ENCODE measurements at regions not wholly inside any gene's neighbourhood (a gene's known extent, or its start where the extent isn't known, plus 50 kb on each side); places are given as distances from the start of the nearest gene placed in this dataset.
"Not testable (repeated sequence)": the region's sequence is repeated elsewhere in the genome, so short reads cannot be mapped to it uniquely, and the experiment has no call there.

DNA sequence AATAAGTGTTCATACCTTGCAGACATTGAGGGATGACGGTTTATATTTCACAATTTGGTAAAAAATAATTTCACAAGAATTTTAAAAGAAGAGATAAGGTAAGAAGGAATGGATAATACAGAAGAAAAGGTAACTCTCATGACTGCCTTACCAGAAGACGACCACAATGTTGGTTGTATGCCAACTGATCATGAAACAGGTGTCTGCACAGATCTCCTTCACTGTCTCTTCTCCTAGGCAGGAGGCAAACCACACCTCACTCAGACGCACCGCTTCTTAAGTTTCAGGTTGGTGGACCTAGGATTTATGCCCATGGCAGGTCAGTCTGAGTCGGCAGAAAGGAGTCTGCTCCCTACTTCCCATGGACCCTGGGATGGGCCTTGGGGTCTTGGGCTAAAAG is 177.2 kb downstream of the VSIG4 start:
- Mint-ChIP-seq H3K4me3 (no peak overlapping the region), H3K4me1 (ENCODE audit: low read depth) (peaks cover 38% of the 10 kb centered on the region), H3K36me3 (ENCODE audit: low read depth) (no peaks in the 10 kb centered on the region), H3K27ac (no peak overlapping the region), H3K27me3 (no peaks in the 10 kb centered on the region), H3K9me3 (no peaks in the 10 kb centered on the region)
- DNase-seq (no peak), ATAC-seq (no peak)
- TF ChIP-seq, protein P1, sequence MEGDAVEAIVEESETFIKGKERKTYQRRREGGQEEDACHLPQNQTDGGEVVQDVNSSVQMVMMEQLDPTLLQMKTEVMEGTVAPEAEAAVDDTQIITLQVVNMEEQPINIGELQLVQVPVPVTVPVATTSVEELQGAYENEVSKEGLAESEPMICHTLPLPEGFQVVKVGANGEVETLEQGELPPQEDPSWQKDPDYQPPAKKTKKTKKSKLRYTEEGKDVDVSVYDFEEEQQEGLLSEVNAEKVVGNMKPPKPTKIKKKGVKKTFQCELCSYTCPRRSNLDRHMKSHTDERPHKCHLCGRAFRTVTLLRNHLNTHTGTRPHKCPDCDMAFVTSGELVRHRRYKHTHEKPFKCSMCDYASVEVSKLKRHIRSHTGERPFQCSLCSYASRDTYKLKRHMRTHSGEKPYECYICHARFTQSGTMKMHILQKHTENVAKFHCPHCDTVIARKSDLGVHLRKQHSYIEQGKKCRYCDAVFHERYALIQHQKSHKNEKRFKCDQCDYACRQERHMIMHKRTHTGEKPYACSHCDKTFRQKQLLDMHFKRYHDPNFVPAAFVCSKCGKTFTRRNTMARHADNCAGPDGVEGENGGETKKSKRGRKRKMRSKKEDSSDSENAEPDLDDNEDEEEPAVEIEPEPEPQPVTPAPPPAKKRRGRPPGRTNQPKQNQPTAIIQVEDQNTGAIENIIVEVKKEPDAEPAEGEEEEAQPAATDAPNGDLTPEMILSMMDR (IDR thresholded peaks at IDR 0.05), result no peak
- CTCF ChIA-PET, result no interaction called here
- intact Hi-C loops (cut with micrococcal nuclease), result no loop called here
- POLR2A ChIA-PET, result no interaction called here

DNA sequence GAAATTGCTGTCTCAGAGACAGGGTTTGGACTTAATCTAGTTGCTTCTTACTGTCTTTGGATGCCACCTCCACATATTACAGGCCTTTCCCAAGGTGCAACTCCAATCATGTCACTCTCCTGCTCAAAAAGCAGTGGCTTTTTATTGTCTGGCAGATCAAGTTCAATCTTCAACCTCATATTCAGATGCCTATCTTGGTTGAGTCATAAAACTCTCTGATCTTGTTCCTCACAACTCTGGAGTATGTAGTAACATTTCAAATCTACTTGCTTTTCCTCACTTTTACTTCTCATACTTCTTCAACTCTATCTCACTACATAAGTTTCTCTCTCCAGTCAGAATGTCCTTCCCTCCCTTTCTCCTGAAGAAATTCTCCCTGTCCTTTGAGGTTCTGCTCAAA is 180.6 kb downstream of the VSIG4 start:
- no peak overlapping the region for H3K4me3 Mint-ChIP-seq
- TF ChIP-seq, protein P1 (IDR thresholded peaks at IDR 0.05), result no peak
- H3K27ac Mint-ChIP-seq, result no peak overlapping the region
- peaks cover under 1% of the 10 kb centered on the region for H3K36me3 Mint-ChIP-seq (ENCODE audit: low read depth)
- ATAC-seq (no peak), DNase-seq (no peak)
- CTCF ChIA-PET, result no interaction called here
- POLR2A ChIA-PET, result no interaction called here
- intact Hi-C loops (cut with micrococcal nuclease), result no loop called here
- peaks cover 5% of the 10 kb centered on the region for H3K9me3 Mint-ChIP-seq
- H3K4me1 Mint-ChIP-seq (ENCODE audit: low read depth), result peaks cover 27% of the 10 kb centered on the region
- no peaks in the 10 kb centered on the region for H3K27me3 Mint-ChIP-seq

DNA sequence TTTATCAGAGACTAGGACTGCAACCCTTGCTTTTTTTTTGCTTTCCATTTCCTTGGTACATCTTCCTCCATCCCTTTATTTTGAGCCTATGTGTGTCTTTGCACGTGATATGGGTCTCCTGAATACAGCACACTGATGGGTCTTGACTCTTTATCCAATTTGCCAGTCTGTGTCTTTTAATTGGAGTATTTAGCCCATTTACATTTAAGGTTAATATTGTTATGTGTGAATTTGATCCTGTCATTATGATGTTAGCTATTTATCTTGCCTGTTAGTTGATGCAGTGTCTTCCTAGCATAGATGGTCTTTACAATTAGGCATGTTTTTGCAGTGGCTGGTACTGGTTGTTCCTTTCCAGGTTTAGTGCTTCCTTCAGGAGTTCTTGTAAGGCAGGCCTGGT is 185.4 kb downstream of the VSIG4 start:
- DNase-seq; ATAC-seq; H3K27me3 Mint-ChIP-seq; POLR2A ChIA-PET; H3K36me3 Mint-ChIP-seq (ENCODE audit: low read depth); H3K4me1 Mint-ChIP-seq (ENCODE audit: low read depth); H3K4me3 Mint-ChIP-seq; intact Hi-C loops (cut with micrococcal nuclease); CTCF ChIA-PET; H3K27ac Mint-ChIP-seq: not testable (repeated sequence)
- H3K9me3 Mint-ChIP-seq, result peaks cover 12% of the 10 kb centered on the region

DNA sequence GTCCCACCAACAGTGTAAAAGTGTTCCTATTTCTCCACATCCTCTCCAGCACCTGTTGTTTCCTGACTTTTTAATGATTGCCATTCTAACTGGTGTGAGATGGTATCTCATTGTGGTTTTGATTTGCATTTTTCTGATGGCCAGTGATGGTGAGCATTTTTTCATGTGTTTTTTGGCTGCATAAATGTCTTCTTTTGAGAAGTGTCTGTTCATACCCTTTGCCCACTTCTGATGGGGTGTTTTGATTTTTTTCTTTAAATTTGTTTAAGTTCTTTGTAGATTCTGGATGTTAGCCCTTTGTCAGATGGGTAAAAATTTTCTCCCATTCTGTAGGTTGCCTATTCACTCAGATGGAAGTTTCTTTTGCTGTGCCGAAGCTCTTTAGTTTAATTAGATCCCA is 183.9 kb downstream of the MSN start:
- H3K4me1 Mint-ChIP-seq (ENCODE audit: low read depth); intact Hi-C loops (cut with micrococcal nuclease); H3K27ac Mint-ChIP-seq; H3K4me3 Mint-ChIP-seq; POLR2A ChIA-PET; ATAC-seq; CTCF ChIA-PET; H3K36me3 Mint-ChIP-seq (ENCODE audit: low read depth); DNase-seq; H3K27me3 Mint-ChIP-seq: not testable (repeated sequence)
- H3K9me3 Mint-ChIP-seq, result peaks cover 12% of the 10 kb centered on the region

DNA sequence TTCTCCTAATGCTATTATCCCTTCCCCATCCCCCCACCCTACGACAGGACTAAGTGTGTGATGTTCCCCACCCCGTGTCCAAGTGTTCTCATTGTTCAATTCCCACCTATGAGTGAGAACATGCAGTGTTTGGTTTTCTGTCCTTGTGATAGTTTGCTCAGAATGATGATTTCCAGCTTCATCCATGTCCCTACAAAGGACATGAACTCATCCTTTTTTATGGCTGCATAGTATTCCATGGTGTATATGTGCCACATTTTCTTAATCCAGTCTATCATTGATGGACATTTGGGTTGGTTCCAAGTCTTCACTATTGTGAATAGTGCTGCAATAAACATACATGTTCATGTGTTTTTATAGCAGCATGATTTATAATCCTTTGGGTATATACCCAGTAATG is 183.4 kb downstream of the MSN start:
- CTCF ChIA-PET; H3K36me3 Mint-ChIP-seq (ENCODE audit: low read depth); H3K27me3 Mint-ChIP-seq; ATAC-seq; H3K4me1 Mint-ChIP-seq (ENCODE audit: low read depth); DNase-seq; POLR2A ChIA-PET; intact Hi-C loops (cut with micrococcal nuclease); H3K27ac Mint-ChIP-seq; H3K4me3 Mint-ChIP-seq: not testable (repeated sequence)
- peaks cover 12% of the 10 kb centered on the region for H3K9me3 Mint-ChIP-seq

DNA sequence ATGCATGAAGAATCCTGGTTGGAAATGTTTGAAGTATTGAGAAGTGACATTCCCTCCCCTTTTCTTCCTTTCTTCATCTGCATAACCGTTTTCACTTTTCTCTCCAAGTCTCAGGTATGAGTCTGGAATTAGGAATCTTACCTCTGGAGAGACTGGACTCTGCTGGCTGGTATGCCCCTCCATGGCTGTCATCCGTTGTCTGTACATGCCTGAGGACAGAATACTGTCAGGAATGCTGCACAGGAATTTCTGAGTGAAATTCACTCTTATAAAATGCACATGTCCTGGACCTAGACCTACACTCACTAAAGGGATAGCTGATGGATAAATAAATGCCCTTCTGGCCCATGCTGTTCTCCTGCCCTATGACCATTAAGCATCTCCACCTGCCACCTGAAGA is 179.5 kb downstream of the MSN start:
- no peak overlapping the region for H3K4me3 Mint-ChIP-seq
- intact Hi-C loops (cut with micrococcal nuclease), result no loop called here
- ChIA-PET CTCF (no interaction called here), POLR2A (no interaction called here)
- no peak for DNase-seq
- no peak for ATAC-seq
- TF ChIP-seq, protein P1 (IDR thresholded peaks at IDR 0.05), result no peak
- no peak overlapping the region for H3K27ac Mint-ChIP-seq
- H3K27me3 Mint-ChIP-seq, result no peaks in the 10 kb centered on the region
- no peaks in the 10 kb centered on the region for H3K36me3 Mint-ChIP-seq (ENCODE audit: low read depth)
- no peaks in the 10 kb centered on the region for H3K4me1 Mint-ChIP-seq (ENCODE audit: low read depth)
- H3K9me3 Mint-ChIP-seq, result no peaks in the 10 kb centered on the region

DNA sequence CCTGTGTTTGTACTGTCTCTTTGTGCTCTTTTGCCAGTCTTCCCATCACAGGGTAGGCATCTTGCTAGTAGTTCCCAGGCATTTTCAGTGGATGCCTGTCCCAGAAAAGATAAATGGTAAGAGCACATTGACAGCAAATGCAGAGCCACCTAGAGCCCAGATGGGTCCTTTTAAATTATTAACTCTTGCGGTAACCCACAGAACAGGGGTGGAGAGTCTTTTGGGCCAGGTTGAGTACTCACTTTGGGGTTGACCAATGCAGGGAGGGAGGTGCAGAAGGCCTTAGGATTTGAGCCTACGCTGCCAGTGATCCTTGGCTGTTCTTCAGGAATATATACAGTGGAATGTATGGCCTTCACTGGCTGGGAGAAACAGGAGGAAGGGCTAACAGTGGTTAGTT is 173.8 kb downstream of the MSN start:
- intact Hi-C loops (cut with micrococcal nuclease), result no loop called here

More for the DNA sequence above, 173.8 kb downstream of the MSN start:
- POLR2A ChIA-PET, result no interaction called here
- Mint-ChIP-seq H3K36me3 (ENCODE audit: low read depth) (no peaks in the 10 kb centered on the region), H3K27me3 (no peaks in the 10 kb centered on the region), H3K4me1 (ENCODE audit: low read depth) (peaks cover 6% of the 10 kb centered on the region), H3K27ac (no peak overlapping the region), H3K9me3 (no peaks in the 10 kb centered on the region), H3K4me3 (no peak overlapping the region)
- TF ChIP-seq, protein P1 (IDR thresholded peaks at IDR 0.05), result no peak
- DNase-seq (no peak), ATAC-seq (no peak)
- CTCF ChIA-PET, result no interaction called here

Measured in activated CD8-positive, alpha-beta T cell treated with anti-CD3 and anti-CD28 coated beads for 36 hours (primary cell).